Vagina (tissue), 2 donors: ENCODE measurements at regions not wholly inside any gene's neighbourhood (a gene's known extent, or its start where the extent isn't known, plus 50 kb on each side); places are given as distances from the start of the nearest gene placed in this dataset.

Experiments
- CTCF ChIP-seq, 3 experiments: fragments of 450-650 bp in 2 of 3; fragments of 200-600 bp in 1 of 3; sonication (generic) in 1 of 3; IDR thresholded peaks; one replicate each; pipeline ENCODE4 v1.5.1; 2017 to 2019; ENCODE audit warnings: antibody characterized with exemption in 3 of 3, mild to moderate bottlenecking in 2 of 3, moderate library complexity in 2 of 3
- POLR2A ChIP-seq, 2 donors: fragments of 450-650 bp; IDR thresholded peaks; one replicate each; pipeline ENCODE4 v1.6.1; 2017; ENCODE audit warnings: antibody characterized with exemption in 2 of 2, mild to moderate bottlenecking in 2 of 2, moderate library complexity in 2 of 2
- POLR2AphosphoS5 ChIP-seq, 2 donors: sonication (generic); formaldehyde crosslinking; IDR thresholded peaks; one replicate each; pipeline ENCODE4 v1.9.0; 2017; ENCODE audit warnings: antibody characterized with exemption in 2 of 2, mild to moderate bottlenecking in 2 of 2, low read depth in 1 of 2; ENCODE audit not compliant: insufficient read depth in 1 of 2

DNA sequence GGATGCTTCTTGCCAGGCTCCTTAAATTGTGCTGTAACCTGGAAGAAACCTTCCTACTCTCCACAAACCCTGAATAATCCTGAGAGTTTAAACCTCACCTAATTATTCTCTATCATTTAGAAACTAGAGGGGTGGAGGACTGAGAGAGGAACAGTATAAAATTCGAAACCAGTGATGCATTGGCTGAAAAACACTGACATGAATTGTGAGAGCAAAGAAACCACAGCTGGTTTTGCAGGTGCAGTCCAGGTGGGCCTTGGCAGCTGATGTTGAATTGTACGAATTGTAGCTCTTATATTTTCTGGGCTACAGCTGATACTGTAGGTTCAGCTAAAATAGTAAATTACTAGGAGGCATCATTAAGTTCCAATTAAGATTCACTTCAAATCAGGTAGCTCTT, 227.0 kb upstream of the SLITRK5 start:
- TF ChIP-seq CTCF (IDR thresholded peaks at IDR 0.05) (no peak), POLR2AphosphoS5 (IDR thresholded peaks at IDR 0.05; ENCODE audit: insufficient read depth in 1 of 2, low read depth in 1 of 2) (no peak), POLR2A (IDR thresholded peaks at IDR 0.05) (no peak)
